Inferior parietal cortex (tissue), 1 donor: ENCODE measurements at regions not wholly inside any gene's neighbourhood (a gene's known extent, or its start where the extent isn't known, plus 50 kb on each side); places are given as distances from the start of the nearest gene placed in this dataset.

ENCODE experiments used
- DNase-seq: peaks from one replicate; pipeline ENCODE4 v3.0.0-alpha.2; 2016; ENCODE audit errors: extremely low spot score

- DNase-seq, result no peak
Observed at GRCh38 chr14:49527221-49527620, 59.0 kb downstream of the RPS29 start.

- DNase-seq, result no peak
Observed at GRCh38 chr14:49526101-49526500, 60.1 kb downstream of the RPS29 start.

DNA sequence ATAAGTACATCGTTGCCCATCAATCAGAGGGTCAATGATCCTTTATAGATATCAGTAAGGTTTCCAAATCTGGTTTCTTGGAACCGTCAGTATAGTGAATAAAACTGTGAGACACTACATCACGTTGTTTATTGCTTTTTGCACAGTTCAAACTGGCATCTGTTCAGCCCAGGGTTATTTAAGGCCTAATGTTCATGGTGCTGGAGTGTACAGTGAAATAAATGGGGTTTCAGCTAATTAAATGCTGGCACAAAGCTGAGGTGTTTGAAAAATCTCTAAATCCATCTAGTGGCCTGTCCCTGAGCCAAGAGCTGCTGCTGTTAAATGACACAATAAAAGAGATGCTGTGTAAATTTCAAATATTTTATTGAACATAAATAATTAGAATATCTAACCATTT is 69.9 kb downstream of the RPS29 start:
- no peak for DNase-seq

GRCh38 chr14:49512571-49512970 is 73.6 kb downstream of the RPS29 start:
- no peak for DNase-seq

- DNase-seq, result no peak
Observed at GRCh38 chr14:49512147-49512551, 74.0 kb downstream of the RPS29 start.

DNA sequence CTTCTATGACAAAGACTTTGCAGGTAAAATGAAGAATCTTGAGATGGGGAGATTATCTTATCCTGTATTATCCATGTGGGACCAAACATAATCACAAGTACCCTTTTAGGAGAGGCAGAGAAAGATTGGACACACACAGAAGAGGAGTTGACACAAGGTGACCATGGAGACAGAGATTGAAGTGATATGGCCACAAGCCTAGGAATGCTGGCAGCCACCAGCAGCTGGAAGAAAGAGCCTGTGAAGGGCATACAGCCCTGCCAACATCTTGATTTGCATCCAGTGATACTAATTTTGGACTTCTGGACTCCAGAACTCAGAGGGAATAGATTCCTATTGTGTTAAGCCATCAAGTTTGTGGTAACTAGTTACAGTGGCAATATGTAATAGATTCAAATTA is 78.1 kb downstream of the RPS29 start:
- no peak for DNase-seq

DNA sequence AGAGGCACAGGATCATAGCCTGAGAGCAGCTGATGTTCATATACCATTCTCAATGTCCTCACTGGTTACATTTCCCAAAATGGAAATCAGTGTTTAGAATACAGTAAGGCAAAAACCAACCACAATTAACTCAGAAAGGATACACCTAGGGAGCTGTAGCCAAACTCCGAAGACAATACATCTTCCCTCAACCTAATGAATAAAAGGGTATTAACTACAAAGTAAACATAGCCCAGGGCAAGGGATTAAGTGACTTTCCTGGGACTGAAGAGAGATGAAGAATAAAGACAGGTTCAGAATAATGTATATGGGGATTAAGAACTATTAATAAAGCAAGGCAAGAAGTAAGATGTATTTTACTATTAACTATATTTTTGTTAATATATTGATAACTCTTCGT is 79.5 kb downstream of the RPS29 start:
- DNase-seq, result no peak

- DNase-seq, result no peak
Observed at GRCh38 chr14:49505041-49505766, 81.0 kb downstream of the RPS29 start.

- peak; percentile 90 for DNase-seq
Observed at GRCh38 chr14:49497725-49498348, 88.3 kb downstream of the RPS29 start.

GRCh38 chr14:49497267-49497666 is 88.9 kb downstream of the RPS29 start:
- DNase-seq, result peak; percentile 4

DNA sequence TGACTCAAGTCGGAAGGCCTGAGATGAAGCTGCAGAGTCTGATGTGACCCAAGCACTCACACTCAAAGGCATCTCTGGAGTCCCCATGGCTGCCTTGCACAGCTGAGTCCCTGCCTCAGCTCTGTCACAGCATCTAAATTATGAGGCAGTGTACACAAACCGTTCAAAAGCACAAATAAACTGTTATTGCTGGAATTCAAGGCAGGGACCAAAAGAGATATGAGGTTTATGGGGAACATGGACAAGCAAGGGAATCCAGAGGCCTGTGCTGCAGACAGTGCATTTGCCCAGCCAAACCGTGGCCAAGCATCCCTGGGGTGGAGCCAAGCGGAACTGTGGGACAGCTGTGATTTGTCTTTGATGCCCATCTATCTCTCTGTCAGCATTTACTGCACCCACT is 91.3 kb downstream of the RPS29 start:
- no peak for DNase-seq

GRCh38 chr14:49493557-49493956 is 92.6 kb downstream of the RPS29 start:
- DNase-seq, result no peak

DNA sequence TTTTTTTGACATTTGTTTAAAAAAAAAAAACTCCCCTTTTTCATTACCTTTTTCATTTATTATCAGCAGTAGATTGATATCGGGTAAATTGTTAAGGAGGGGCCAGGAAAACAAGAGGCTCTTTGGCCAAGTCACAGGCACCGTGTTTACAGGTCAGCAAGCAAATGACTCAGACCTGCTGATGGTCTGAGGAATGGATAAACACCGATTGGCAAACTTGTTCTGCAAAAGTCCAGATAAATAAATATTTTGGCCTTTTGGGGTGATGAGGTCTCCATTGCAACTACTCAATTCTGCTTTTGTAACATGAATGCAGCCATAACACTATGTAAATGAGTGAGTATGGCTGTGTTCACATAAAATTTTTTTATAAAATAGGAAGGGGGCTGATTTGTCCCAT is 94.0 kb downstream of the RPS29 start:
- DNase-seq, result no peak

DNA sequence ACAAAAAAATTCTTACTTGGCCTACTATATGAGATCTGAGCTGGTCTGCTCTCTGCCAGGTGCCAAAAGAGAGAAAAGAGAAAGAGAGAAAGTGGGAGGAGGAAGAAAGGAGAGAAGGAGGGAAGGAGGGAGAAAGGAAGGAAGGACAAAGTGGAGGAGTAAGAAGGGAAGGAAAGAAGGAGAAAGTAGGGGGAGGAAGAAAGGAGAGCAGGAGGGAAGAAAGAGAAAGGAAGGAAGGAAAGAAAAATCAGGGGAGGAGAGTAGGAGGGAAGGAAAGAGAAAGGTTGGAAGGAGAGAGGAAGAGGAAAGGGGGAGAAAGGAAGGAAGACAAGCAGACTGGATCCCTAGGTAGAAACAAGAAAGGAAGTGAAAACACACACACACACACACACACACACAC is 96.8 kb downstream of the RPS29 start:
- DNase-seq, result no peak

- DNase-seq, result no peak
Observed at GRCh38 chr14:49487238-49487637, 98.9 kb downstream of the RPS29 start.

DNA sequence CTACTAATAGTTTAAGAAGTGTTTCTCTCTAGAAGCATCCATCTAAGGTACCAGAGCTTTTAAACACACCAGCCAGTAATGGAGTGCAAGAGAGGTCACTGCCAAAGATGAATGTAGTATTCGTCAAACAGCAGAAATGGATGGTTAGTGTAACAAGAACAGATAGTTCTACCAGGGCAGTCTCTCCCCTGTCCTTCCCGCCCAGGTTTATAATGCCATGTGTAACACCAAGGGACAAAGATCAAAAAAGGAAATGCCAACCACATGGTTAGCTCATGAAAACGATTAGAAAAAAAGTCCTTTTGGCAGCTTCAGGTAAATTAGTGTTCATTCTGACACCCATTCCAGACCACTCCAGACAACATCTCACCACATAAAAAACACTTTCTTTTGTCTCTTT is 100.9 kb downstream of the RPS29 start:
- no peak for DNase-seq

DNA sequence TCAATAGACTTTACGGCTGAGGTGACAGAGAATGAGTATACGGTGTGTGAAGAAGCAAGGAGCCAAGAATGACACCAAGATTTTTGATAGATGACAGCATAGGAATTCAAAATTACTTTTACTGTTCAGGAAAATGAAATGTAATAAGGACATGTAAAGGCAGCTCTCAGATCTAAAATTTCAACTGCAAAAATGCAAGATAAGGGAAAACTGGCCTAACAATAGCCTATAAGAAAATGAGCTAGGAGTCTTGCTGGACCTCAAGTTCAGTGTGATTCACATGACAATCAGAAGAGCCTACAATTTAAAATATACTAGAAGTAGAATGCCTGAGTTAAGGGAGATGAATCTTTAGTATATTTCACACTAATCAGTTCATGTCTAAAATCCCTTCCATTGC is 102.0 kb downstream of the RPS29 start:
- no peak for DNase-seq

DNA sequence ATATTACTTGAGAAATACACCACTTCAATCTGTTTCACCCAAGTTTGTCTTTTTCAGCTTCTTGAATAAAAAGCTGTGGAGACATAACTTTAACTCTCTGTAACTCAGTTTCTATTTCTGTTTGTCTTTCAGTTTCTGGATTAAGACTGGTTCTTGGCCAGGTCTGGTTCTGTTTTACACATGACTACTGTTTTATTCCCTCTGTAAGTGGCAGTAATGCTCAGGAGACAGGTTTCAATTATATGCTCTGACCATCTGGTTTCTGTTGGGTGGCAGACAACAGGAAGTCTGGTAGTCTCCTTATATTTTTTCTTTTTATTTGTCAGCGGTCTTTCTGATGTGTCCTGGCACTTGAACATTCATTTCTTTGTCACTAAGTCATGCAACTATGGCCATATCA is 102.9 kb downstream of the RPS29 start:
- no peak for DNase-seq

DNA sequence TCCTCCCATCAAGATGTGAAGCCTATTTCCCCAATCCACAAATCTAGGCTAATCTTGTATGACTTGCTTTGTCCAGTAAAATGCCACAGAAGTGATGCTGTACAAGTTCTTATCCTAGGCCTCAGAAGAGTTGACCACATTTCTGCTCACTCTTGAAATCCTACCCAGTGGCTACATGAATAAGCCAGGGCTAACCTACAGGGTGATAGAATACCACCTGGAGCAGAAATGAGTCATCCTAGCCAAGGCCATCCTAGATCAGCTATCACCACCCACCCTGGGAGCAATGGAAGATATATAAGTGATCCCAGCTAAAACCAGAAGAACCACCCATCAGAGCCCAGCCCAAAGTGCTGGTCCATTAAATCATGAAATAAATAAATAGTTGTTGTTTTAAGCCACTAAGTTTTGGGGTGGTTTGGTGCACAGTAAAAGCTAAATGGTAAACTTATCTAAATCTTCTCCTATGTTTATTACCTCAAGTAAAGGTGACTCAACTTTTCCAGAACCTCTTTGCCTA is 105.1 kb downstream of the RPS29 start:
- no peak for DNase-seq

DNA sequence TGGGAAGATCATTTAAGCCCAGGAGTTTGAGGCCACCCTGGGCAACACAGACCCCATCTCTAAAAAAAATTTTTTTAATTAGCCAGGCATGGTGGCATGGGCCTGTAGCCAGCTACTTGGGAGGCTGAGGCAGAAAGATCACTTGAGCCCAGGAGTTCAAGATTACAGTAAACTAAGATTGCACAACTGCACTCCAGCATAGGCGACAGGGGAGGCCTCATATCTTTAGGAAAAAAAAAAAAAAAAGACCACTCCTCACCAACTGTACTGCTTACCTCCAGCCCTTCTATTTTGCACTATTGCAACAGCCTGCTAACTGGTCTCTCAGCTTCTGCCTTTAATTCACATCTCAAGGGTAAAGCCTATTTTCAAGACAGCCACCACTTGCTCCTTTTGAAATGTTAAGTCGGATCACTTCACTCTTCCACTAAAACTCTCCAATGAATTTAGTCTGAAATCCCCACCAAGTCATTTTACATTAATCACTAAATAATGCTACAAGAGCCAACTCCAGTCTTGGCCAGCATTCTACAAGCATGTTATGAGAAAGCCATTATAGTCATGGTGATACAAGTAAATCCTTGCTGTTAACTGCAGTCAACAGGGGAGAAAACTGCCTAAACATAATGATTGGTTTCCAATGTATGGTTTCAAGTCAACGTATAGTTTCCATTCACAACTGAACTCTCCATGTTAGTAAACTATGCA is 106.0 kb downstream of the RPS29 start:
- DNase-seq, result no peak

DNA sequence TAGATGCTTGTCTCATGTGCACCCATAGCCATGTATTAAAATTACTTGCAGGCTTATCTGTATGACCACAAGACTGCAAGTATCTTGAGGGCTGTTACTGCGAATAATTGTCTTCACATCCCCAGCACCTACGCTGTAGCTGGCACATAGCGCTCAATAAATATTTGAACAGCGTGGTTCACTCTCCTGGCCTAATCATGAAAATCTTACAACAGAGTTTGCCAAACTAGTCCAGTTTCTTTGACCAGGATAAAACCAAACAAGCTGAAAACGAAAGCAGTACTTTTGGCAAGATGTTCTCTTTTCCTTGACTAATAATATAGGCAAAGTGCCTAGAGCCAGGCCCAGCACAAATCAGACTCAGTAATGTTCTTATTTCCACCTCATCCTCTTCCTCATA is 106.7 kb downstream of the RPS29 start:
- DNase-seq, result no peak

- DNase-seq, result no peak
Observed at GRCh38 chr14:49478784-49479183, 107.4 kb downstream of the RPS29 start.

DNA sequence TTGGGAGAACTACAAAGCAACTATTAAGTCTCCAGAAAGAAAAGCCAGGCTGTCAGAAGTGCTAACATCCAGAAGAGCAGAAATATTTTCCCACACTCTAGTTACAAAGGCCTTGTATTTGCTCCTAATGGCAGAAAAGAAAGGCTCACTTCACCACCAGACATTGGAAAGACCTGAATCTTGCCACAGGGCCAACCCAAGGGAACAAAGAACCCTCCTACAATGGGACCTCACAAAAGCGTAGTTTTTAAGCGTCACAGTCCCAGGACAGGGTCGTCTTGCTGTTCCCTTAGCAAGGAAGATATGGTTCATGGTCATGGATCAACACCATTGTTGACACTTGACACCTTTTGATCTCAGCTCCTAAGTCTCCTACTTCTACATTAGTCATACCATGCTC is 119.1 kb downstream of the RPS29 start:
- DNase-seq, result no peak
